NT2/D1 (cell line): ENCODE measurements at regions not wholly inside any gene's neighbourhood (a gene's known extent, or its start where the extent isn't known, plus 50 kb on each side); places are given as distances from the start of the nearest gene placed in this dataset.

Experiments
- SUZ12 ChIP-seq: IDR thresholded peaks from 2 replicates; pipeline ENCODE4 v1.6.1; 2011; ENCODE audit not compliant: insufficient read length, insufficient read depth; ENCODE audit errors: extremely low read depth
- YY1 ChIP-seq: IDR thresholded peaks from 2 replicates; pipeline ENCODE4 v1.6.1; 2011; ENCODE audit not compliant: insufficient read length, insufficient read depth
- ZNF274 ChIP-seq: IDR thresholded peaks from 2 replicates; pipeline ENCODE4 v1.6.1; 2011; ENCODE audit warnings: mild to moderate bottlenecking, low read depth, low read length

DNA sequence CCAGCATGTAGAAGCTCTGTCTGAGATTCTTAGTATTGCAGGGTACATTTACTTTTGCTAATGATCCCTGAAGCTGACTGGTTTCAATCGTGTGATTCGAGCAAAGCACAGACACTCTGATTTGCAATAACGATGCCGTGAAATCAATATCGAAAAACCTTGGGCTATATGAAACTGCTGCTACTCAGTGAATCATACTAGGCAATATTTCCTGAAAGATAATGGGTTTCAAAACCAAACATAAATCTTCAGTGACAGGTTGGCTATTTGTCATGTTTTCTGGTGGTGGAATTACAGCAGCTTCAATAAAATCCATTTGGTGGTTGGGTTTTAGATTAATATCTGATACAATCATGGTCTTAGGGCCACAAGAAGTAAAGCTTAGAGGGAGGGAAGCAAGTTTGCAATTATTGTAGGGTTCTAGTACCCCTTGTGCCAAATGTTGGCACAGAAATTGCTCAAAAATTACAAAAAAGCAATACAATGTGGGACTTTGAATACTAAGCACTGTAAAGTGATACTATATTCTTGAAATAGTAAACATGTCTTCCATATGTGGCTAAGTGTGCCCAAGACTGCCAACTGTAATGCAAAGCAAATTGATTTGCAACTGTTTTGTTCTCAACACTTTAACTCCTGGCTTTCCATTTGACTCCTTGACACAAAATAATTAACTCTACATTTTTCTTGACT is 112.4 kb upstream of the JAZF1 start:
- no peak for TF ChIP-seq ZNF274
- TF ChIP-seq YY1, result no peak
- no peak for TF ChIP-seq SUZ12
